Neural crest cell (in vitro differentiated cells): ENCODE measurements at regions not wholly inside any gene's neighbourhood (a gene's known extent, or its start where the extent isn't known, plus 50 kb on each side); places are given as distances from the start of the nearest gene placed in this dataset.

Experiments
- DNase-seq: peaks from one replicate; pipeline ENCODE4 v3.0.0; 2021; ENCODE audit warnings: low read depth, mixed read lengths, low spot score
- H3K27ac Mint-ChIP-seq: one replicate; pipeline ENCODE4 v1.8.0; 2021; ENCODE audit warnings: mild to moderate bottlenecking, mixed read lengths; ENCODE audit not compliant: unreplicated experiment
- H3K27me3 Mint-ChIP-seq: 2 replicates; pipeline ENCODE4 v1.8.0; 2021; ENCODE audit warnings: low read depth, mild to moderate bottlenecking, mixed read lengths
- H3K36me3 Mint-ChIP-seq: 2 replicates; pipeline ENCODE4 v1.8.0; 2021; ENCODE audit warnings: low read depth, mild to moderate bottlenecking, mixed read lengths
- H3K4me1 Mint-ChIP-seq: 2 replicates; pipeline ENCODE4 v1.8.0; 2021; ENCODE audit warnings: mixed read lengths
- H3K4me3 Mint-ChIP-seq: one replicate; pipeline ENCODE4 v1.8.0; 2021; ENCODE audit warnings: mild to moderate bottlenecking, mixed read lengths
- H3K9me3 Mint-ChIP-seq: 2 replicates; pipeline ENCODE4 v1.8.0; 2021; ENCODE audit warnings: mixed read lengths
- CTCF ChIP-seq: fragments of 200-600 bp; sonication (generic); conservative IDR thresholded peaks from 2 replicates; pipeline ENCODE4 v1.5.0; 2021; ENCODE audit warnings: antibody characterized with exemption, mild to moderate bottlenecking

GRCh38 chrX:10288373-10288975 lies 131.7 kb downstream of the CLCN4 start:
- peaks cover 5% of the 10 kb centered on the region for H3K9me3 Mint-ChIP-seq
- no peak for TF ChIP-seq CTCF
- H3K4me3 Mint-ChIP-seq: no peak overlapping the region
- DNase-seq: no peak
- H3K27ac Mint-ChIP-seq: no peak overlapping the region
- H3K36me3 Mint-ChIP-seq: no peaks in the 10 kb centered on the region
- no peaks in the 10 kb centered on the region for H3K4me1 Mint-ChIP-seq
- H3K27me3 Mint-ChIP-seq: no peaks in the 10 kb centered on the region

DNA sequence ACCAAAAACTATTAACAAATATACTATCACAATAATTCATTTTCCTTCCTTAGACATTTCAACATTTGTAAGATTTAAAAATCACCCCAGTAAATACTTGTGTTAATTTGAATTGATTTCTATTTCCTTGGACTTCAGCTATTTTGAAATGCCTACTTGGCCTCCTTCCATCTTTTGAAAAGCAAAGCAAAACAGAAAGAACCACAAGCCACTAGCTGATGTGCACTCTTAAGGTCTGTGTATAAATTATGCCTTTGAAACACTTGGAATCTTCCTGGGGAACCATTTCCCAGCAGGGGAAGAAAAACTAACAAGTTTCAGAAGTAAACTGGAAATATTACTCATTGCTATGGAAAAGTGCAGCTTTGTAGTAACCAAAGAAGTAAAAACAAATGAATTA lies 139.8 kb downstream of the CLCN4 start:
- Mint-ChIP-seq H3K4me3 (no peak overlapping the region), H3K36me3 (peaks cover 17% of the 10 kb centered on the region), H3K9me3 (peaks cover 25% of the 10 kb centered on the region)

DNA sequence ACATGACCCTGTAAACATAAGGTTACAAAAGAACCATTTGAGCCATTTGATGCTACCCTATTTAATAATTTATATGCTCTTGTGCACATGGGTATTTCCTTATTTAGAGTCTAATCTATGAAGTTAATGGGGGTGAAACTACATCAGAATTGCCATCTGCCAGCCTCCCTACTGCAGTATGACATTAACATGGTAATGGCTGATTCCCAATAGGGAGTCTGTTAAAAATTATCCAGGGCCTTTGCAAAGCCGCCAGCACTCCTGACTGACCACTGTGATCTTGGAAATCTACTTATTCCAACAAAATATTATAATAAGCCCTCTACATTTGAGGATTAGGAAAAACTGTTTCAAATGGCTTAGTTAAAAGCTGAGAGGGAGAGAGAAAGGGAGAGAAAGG lies 153.7 kb downstream of the CLCN4 start:
- no peak for TF ChIP-seq CTCF
- Mint-ChIP-seq H3K9me3 (peaks cover 7% of the 10 kb centered on the region), H3K4me1 (no peaks in the 10 kb centered on the region), H3K4me3 (no peak overlapping the region), H3K27ac (no peak overlapping the region), H3K36me3 (no peaks in the 10 kb centered on the region), H3K27me3 (no peaks in the 10 kb centered on the region)
- no peak for DNase-seq

More for the DNA sequence above, 139.8 kb downstream of the CLCN4 start:
- no peak for TF ChIP-seq CTCF
- no peaks in the 10 kb centered on the region for H3K4me1 Mint-ChIP-seq
- DNase-seq: no peak
- no peak overlapping the region for H3K27ac Mint-ChIP-seq
- no peaks in the 10 kb centered on the region for H3K27me3 Mint-ChIP-seq

DNA sequence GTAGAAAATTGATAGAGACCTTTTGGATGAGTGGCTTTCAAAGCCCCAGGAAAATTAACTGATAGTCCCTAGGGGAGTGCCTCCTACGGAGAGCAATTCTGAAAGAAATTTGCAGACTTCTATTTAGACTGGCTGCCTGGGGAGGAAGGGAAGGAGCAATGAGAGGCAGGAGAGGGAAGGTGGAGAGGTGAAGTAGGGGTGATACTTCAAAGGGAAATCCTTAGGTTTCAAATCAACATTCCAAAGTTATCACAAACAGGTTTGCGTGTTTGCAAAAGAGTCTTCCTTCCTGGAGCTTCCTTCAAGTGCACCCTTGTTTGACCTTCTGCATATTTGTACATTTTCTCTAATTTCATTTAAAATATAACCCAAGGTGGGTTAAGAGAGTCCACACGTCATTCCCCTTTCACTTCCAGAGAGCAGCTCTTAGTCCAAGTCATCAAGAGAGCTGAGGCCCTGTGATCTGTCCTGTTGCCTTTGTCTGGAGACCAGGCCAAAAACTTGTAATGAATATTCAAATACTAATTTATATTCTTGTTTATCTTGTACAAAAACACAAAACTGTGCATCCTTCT lies 157.8 kb downstream of the CLCN4 start:
- no peak for TF ChIP-seq CTCF
- no peak overlapping the region for H3K4me3 Mint-ChIP-seq
- peaks cover 8% of the 10 kb centered on the region for H3K9me3 Mint-ChIP-seq
- no peak overlapping the region for H3K27ac Mint-ChIP-seq
- H3K36me3 Mint-ChIP-seq: no peaks in the 10 kb centered on the region
- H3K27me3 Mint-ChIP-seq: no peaks in the 10 kb centered on the region
- DNase-seq: no peak
- H3K4me1 Mint-ChIP-seq: no peaks in the 10 kb centered on the region

- Mint-ChIP-seq H3K27me3 (no peaks in the 10 kb centered on the region), H3K27ac (no peak overlapping the region), H3K4me3 (no peak overlapping the region), H3K9me3 (peaks cover 4% of the 10 kb centered on the region), H3K36me3 (no peaks in the 10 kb centered on the region), H3K4me1 (no peaks in the 10 kb centered on the region)
- DNase-seq: no peak
- TF ChIP-seq CTCF: no peak
These were observed 168.8 kb downstream of the CLCN4 start for GRCh38 chrX:10325611-10326010.
